GM12878 (cell line): ENCODE measurements at regions not wholly inside any gene's neighbourhood (a gene's known extent, or its start where the extent isn't known, plus 50 kb on each side); places are given as distances from the start of the nearest gene placed in this dataset.

ENCODE experiments used
- ATAC-seq: fragments of 200-7000 bp; cut with Tn5 transposase; 3 replicates; pipeline ENCODE4 v1.9.1; 2020; ENCODE audit warnings: mild to moderate bottlenecking, moderate library complexity
- BruUV-seq: library from RNA; stranded (reverse); fragments of 400-500 nt; replicated peaks from 2 replicates; lab custom pipeline; 2021; lab: Mats Ljungman, UMichigan
- CTCF ChIA-PET: fragments of 300-600 bp; sonication (Branson Sonifier 250); formaldehyde crosslinking; extraction: SDS; loops from one replicate; lab custom pipeline; 2021; ENCODE audit warnings: inconsistent platforms; lab: Yijun Ruan, JAX
- POLR2A ChIA-PET: fragments of 350-600 bp; formaldehyde crosslinking; extraction: SDS; loops from one replicate; lab custom pipeline; 2021; ENCODE audit warnings: inconsistent platforms; lab: Charles Lee
- RAD21 ChIA-PET: fragments of 300-600 bp; sonication (Branson Sonifier 250); formaldehyde crosslinking; loops from one replicate; lab custom pipeline; 2023; ENCODE audit warnings: antibody characterized with exemption; ENCODE audit not compliant: unreplicated experiment; lab: Charles Lee
- SMC1A ChIA-PET: fragments of 300-600 bp; sonication (Branson Sonifier 250); formaldehyde crosslinking; loops from one replicate; lab custom pipeline; 2023; ENCODE audit not compliant: unreplicated experiment, uncharacterized antibody; lab: Charles Lee
- DNase-seq: peaks from one replicate; pipeline ENCODE4 v3.0.0-alpha.2; 2011; ENCODE audit warnings: low read depth, low spot score
- FAIRE-seq: peaks from 3 replicates; lab custom pipeline; 2011; peaks lifted over from hg19 to GRCh38; lab: Jason Lieb, UNC
- H2AFZ ChIP-seq: 2 replicates; pipeline ENCODE4 v1.6.0; 2011; ENCODE audit warnings: low read depth, low read length, control low read depth; ENCODE audit not compliant: control insufficient read depth
- H3K27ac ChIP-seq: 2 replicates; pipeline ENCODE4 v1.5.1; 2011; ENCODE audit warnings: control low read depth; ENCODE audit not compliant: control insufficient read depth, insufficient read depth
- H3K27me3 ChIP-seq, 2 experiments: replicated peaks in 1 of 2; 2 replicates each; pipeline versions ENCODE4 v1.6.0 to v1.6.1; 2011; ENCODE audit warnings: low read length in 1 of 2; ENCODE audit not compliant: control insufficient read depth in 2 of 2, insufficient read depth in 2 of 2
- H3K36me3 ChIP-seq, 2 experiments: 2 replicates each; pipeline ENCODE4 v1.5.1; 2011; ENCODE audit warnings: low read length in 1 of 2; ENCODE audit not compliant: control insufficient read depth in 2 of 2, insufficient read depth in 2 of 2
- H3K4me1 ChIP-seq: 2 replicates; pipeline ENCODE4 v1.6.1; 2011; ENCODE audit warnings: mild to moderate bottlenecking, low read length, moderate library complexity, mixed read lengths; ENCODE audit not compliant: control insufficient read depth, insufficient read depth
- H3K4me2 ChIP-seq: 2 replicates; pipeline ENCODE4 v1.6.0; 2011; ENCODE audit warnings: control low read depth; ENCODE audit not compliant: control insufficient read depth, insufficient read depth
- H3K4me3 ChIP-seq: fragments of 200-600 bp; sonication (generic); 2 replicates; pipeline ENCODE4 v1.5.1; 2016
- H3K79me2 ChIP-seq: 2 replicates; pipeline ENCODE4 v1.6.0; 2011; ENCODE audit warnings: low read length; ENCODE audit not compliant: control insufficient read depth, insufficient read depth
- H3K9ac ChIP-seq: 2 replicates; pipeline ENCODE4 v1.8.0; 2011; ENCODE audit warnings: low read length, control low read depth, mixed read lengths; ENCODE audit not compliant: control insufficient read depth, insufficient read depth
- H3K9me3 ChIP-seq: replicated peaks from 3 replicates; pipeline ENCODE4 v1.5.1; 2011; ENCODE audit warnings: mild to moderate bottlenecking, low read length; ENCODE audit not compliant: control insufficient read depth, insufficient read depth
- H4K20me1 ChIP-seq: 2 replicates; pipeline ENCODE4 v1.6.0; 2011; ENCODE audit not compliant: control insufficient read depth, insufficient read depth
- BACH1 ChIP-seq: fragments of 450-650 bp; IDR thresholded peaks from 2 replicates; pipeline ENCODE4 v1.6.1; 2017; ENCODE audit warnings: mild to moderate bottlenecking, borderline replicate concordance
- CEBPZ ChIP-seq: fragments of 150-350 bp; IDR thresholded peaks from 2 replicates; pipeline ENCODE4 v1.6.1; 2016; ENCODE audit warnings: low read depth, low read length
- CHD2 ChIP-seq: IDR thresholded peaks from 2 replicates; pipeline ENCODE4 v1.6.1; 2011; ENCODE audit warnings: low read depth, low read length, improper control_type of control experiment, borderline replicate concordance
- EP300 ChIP-seq, 2 experiments: fragments of 150-350 bp in 1 of 2; IDR thresholded peaks; 2 replicates each; pipeline ENCODE4 v1.6.1; 2011 to 2012; ENCODE audit warnings: low read depth in 2 of 2, low read length in 2 of 2, borderline replicate concordance in 1 of 2, improper control_type of control experiment in 1 of 2, inconsistent platforms in 1 of 2; ENCODE audit not compliant: control insufficient read depth in 1 of 2
- HDAC2 ChIP-seq: fragments of 200-600 bp; sonication (generic); IDR thresholded peaks from 2 replicates; pipeline ENCODE4 v1.6.1; 2017
- KDM1A ChIP-seq: fragments of 200-600 bp; sonication (generic); IDR thresholded peaks from 2 replicates; pipeline ENCODE4 v1.6.1; 2016; ENCODE audit warnings: borderline replicate concordance
- MYB ChIP-seq: fragments of 150-350 bp; IDR thresholded peaks from 2 replicates; pipeline ENCODE4 v1.6.1; 2014; ENCODE audit warnings: mild to moderate bottlenecking, low read depth, low read length, borderline replicate concordance
- NBN ChIP-seq: fragments of 450-650 bp; IDR thresholded peaks from 2 replicates; pipeline ENCODE4 v1.6.1; 2016
- NR2C1 ChIP-seq: fragments of 450-650 bp; IDR thresholded peaks from 2 replicates; pipeline ENCODE4 v1.6.1; 2017; ENCODE audit warnings: antibody characterized with exemption, mild to moderate bottlenecking, moderate library complexity
- RCOR1 ChIP-seq: conservative IDR thresholded peaks from 2 replicates; pipeline ENCODE4 v1.6.1; 2012; ENCODE audit warnings: low read depth, low read length, improper control_type of control experiment
- SMAD1 ChIP-seq: fragments of 450-650 bp; IDR thresholded peaks from 2 replicates; pipeline ENCODE4 v1.6.1; 2018; ENCODE audit warnings: mild to moderate bottlenecking, low read depth; ENCODE audit not compliant: partially characterized antibody
- SREBF2 ChIP-seq: IDR thresholded peaks from 2 replicates; pipeline ENCODE4 v1.6.1; 2012; ENCODE audit warnings: mild to moderate bottlenecking, low read length
- ZBTB33 ChIP-seq: fragments of 450-650 bp; IDR thresholded peaks from 2 replicates; pipeline ENCODE4 v1.6.1; 2017; ENCODE audit warnings: mild to moderate bottlenecking
- WGBS: methylation state at CpG from one replicate; pipeline ENCODE4 v1.1.6; 2016; ENCODE audit warnings: low lambda C conversion rate; ENCODE audit not compliant: insufficient replicate concordance, insufficient coverage; ENCODE audit errors: missing lambda C conversion rate; 5-methylcytosine and 5-hydroxymethylcytosine counted together
- in situ Hi-C: fragments of 300-500 bp; cut with MboI; formaldehyde crosslinking; loops from 9 replicates; pipeline ENCODE4 v1.14.3; 2018; ENCODE audit warnings: mixed read lengths
- intact Hi-C: fragments of 100-400 bp; cut with micrococcal nuclease; formaldehyde crosslinking; loops from one replicate; pipeline ENCODE4 v1.14.2; 2022; ENCODE audit not compliant: unreplicated experiment

GRCh38 chr6:167735084-167735950 lies 91.4 kb upstream of the AFDN start:
- H3K79me2 ChIP-seq = no peaks in the 10 kb centered on the region
- H3K4me2 ChIP-seq = no peak overlapping the region
- H3K9ac ChIP-seq = no peak overlapping the region
- no peak for ATAC-seq
- POLR2A ChIA-PET = no interaction called here
- no peak overlapping the region for H2AFZ ChIP-seq
- RAD21 ChIA-PET = interaction anchor here (0.7 kb wide), 1 partner anchor 61 kb away, joined by 5 read pairs; no protein-coding TSS in a partner anchor
- H4K20me1 ChIP-seq = no peaks in the 10 kb centered on the region
- SMC1A ChIA-PET = no interaction called here
- in situ Hi-C loops (no loop called here), intact Hi-C loops (no loop called here)
- no peaks in the 10 kb centered on the region for H3K27me3 ChIP-seq
- H3K4me1 ChIP-seq = no peaks in the 10 kb centered on the region
- no peaks in the 10 kb centered on the region for H3K36me3 ChIP-seq
- TF ChIP-seq ZBTB33 = no peak
- TF ChIP-seq, all 136 proteins: peak for 0
- no peak overlapping the region for H3K4me3 ChIP-seq
- 66% methylated on average over 21 of the region's 30 CpGs for WGBS
- FAIRE-seq (no peak), DNase-seq (no peak)
- BruUV-seq = no TSS peak
- CTCF ChIA-PET = no interaction called here
- no peak overlapping the region for H3K27ac ChIP-seq
- H3K9me3 ChIP-seq = no peaks in the 10 kb centered on the region

- FAIRE-seq (no peak), DNase-seq (no peak), ATAC-seq (no peak)
- in situ Hi-C loops = no loop called here
- ChIA-PET CTCF (no interaction called here), POLR2A (no interaction called here), RAD21 (no interaction called here), SMC1A (no interaction called here)
- Histone ChIP-seq H3K36me3 (no peaks in the 10 kb centered on the region), H3K4me3 (no peak overlapping the region), H3K4me2 (no peak overlapping the region), H4K20me1 (no peaks in the 10 kb centered on the region), H3K4me1 (no peaks in the 10 kb centered on the region), H3K27me3 (no peaks in the 10 kb centered on the region), H3K27ac (no peak overlapping the region), H2AFZ (no peak overlapping the region), H3K9ac (no peak overlapping the region), H3K9me3 (no peaks in the 10 kb centered on the region), H3K79me2 (no peaks in the 10 kb centered on the region)
- 62% methylated on average over 6 of the region's 6 CpGs for WGBS
- BruUV-seq = no TSS peak
- intact Hi-C loops = no loop called here
- TF ChIP-seq NBN = no peak
- no peak for TF ChIP-seq KDM1A
- TF ChIP-seq SMAD1 = no peak
- no peak for TF ChIP-seq SREBF2
- no peak for TF ChIP-seq MYB
- TF ChIP-seq CEBPZ = no peak
- no peak for TF ChIP-seq EP300 (IDR thresholded peaks at IDR 0.05; ENCODE audit: borderline replicate concordance in 1 of 2, control insufficient read depth in 1 of 2, low read depth in 2 of 2, low read length in 2 of 2)
- no peak for TF ChIP-seq RCOR1
- no peak for TF ChIP-seq HDAC2
- TF ChIP-seq BACH1 = no peak
- no peak for TF ChIP-seq CHD2
- no peak for TF ChIP-seq NR2C1
Measured at GRCh38 chr6:167735951-167736288, 90.8 kb upstream of the AFDN start.
